ENCODE measurements at regions not wholly inside any gene's neighbourhood (a gene's known extent, or its start where the extent isn't known, plus 50 kb on each side); places are given as distances from the start of the nearest gene placed in this dataset.

DNA sequence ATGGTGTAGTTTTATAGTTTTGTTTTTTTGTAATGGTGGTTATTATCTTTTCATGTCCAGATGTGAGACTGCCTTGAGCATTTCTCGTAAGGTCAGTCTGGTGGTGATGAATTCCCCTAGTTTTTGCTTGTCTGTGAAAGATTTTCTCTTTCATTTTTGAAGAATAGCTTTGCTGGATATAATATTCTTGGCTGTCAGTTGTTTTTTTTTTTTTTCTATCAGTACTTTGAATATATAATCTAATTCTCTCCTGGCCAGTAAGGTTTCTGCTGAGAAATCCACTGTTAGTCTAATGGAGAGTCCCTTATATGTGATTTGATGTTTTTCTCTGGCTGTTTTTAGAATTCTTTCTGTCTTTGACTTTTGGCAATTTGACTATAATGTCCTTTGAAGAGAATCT, 106.9 kb downstream of the CARTPT start:
- H3K4me1 Mint-ChIP-seq, result no peaks in the 10 kb centered on the region

DNA sequence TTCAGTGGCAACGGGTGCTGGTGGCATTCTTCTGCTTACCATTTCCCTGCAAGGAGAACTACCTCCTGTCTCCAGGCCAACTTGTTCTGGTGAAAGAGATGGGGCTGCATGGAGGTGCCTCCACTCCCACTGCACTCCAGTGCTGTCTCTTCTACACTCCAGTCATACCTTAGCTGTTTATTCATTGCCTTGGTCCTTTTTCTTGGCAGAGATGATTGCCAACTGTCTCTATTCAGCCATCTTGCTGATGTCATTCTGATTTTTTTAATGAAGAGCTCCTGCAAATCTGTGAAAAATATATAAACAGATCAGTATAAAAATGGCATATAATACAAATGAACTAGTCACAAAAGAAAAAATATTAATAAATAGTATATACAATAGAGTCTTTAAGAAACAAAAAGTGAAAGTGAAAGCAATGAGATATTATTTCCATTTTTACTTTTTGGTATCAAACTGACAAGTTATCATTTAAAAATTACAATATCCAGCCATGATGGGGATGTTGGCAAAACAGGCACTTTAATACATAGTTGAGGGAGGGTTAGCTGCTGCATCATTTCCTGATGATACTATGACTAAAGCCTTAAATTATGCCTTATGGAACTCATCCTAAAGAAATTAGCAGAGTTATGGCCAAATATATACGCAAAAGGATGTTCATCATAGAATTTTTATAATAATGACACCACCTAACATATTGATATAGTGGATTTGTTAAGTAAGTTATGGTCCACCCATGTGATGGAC, 109.4 kb downstream of the CARTPT start:
- DNase-seq (no peak), ATAC-seq (no peak)
- no peak for TF ChIP-seq CTCF (IDR thresholded peaks at IDR 0.05)
- H3K9me3 ChIP-seq (ENCODE audit: control insufficient read depth, insufficient read depth, low read length), result peaks cover 11% of the 10 kb centered on the region
- Mint-ChIP-seq H3K4me3 (no peak overlapping the region), H3K4me1 (no peaks in the 10 kb centered on the region), H3K27me3 (ENCODE audit: low read depth in 2 of 2) (no peaks in the 10 kb centered on the region), H3K9me3 (peaks cover 6 to 10% of the 10 kb centered on the region in 2 donors), H3K27ac (no peak overlapping the region), H3K36me3 (peaks cover 12% of the 10 kb centered on the region)
- H3K27ac ChIP-seq (ENCODE audit: low read length), result no peak overlapping the region
- H3K36me3 ChIP-seq (ENCODE audit: control insufficient read depth, insufficient read depth, low read length), result no peaks in the 10 kb centered on the region
- 100% methylated on average over 1 of the region's 2 CpGs for WGBS (ENCODE audit: insufficient coverage)
- no peak overlapping the region for H3K4me3 ChIP-seq (ENCODE audit: low read length)
- no peaks in the 10 kb centered on the region for H3K4me1 ChIP-seq (ENCODE audit: control insufficient read depth, insufficient read depth, low read length)
- no peaks in the 10 kb centered on the region for H3K27me3 ChIP-seq (ENCODE audit: control insufficient read depth, insufficient read depth, low read length)
- intact Hi-C loops (cut with micrococcal nuclease), result no loop called here

More for the DNA sequence above, 106.9 kb downstream of the CARTPT start:
- Histone ChIP-seq H3K27me3 (ENCODE audit: control insufficient read depth, insufficient read depth, low read length) (no peaks in the 10 kb centered on the region), H3K4me3 (ENCODE audit: low read length) (no peak overlapping the region), H3K27ac (ENCODE audit: low read length) (no peak overlapping the region), H3K36me3 (ENCODE audit: control insufficient read depth, insufficient read depth, low read length) (no peaks in the 10 kb centered on the region), H3K9me3 (ENCODE audit: control insufficient read depth, insufficient read depth, low read length) (peaks cover 11% of the 10 kb centered on the region), H3K4me1 (ENCODE audit: control insufficient read depth, insufficient read depth, low read length) (no peaks in the 10 kb centered on the region)
- ATAC-seq (no peak), DNase-seq (no peak)
- H3K36me3 Mint-ChIP-seq, result peaks cover 19% of the 10 kb centered on the region
- H3K4me3 Mint-ChIP-seq, result no peak overlapping the region
- no peaks in the 10 kb centered on the region for H3K27me3 Mint-ChIP-seq (ENCODE audit: low read depth in 2 of 2)
- H3K27ac Mint-ChIP-seq, result no peak overlapping the region
- no peak for TF ChIP-seq CTCF (IDR thresholded peaks at IDR 0.05)
- 96% methylated on average over 1 of the region's 1 CpG for WGBS (ENCODE audit: insufficient coverage)
- intact Hi-C loops (cut with micrococcal nuclease), result no loop called here
- H3K9me3 Mint-ChIP-seq, result peaks cover 10 to 13% of the 10 kb centered on the region in 2 donors

DNA sequence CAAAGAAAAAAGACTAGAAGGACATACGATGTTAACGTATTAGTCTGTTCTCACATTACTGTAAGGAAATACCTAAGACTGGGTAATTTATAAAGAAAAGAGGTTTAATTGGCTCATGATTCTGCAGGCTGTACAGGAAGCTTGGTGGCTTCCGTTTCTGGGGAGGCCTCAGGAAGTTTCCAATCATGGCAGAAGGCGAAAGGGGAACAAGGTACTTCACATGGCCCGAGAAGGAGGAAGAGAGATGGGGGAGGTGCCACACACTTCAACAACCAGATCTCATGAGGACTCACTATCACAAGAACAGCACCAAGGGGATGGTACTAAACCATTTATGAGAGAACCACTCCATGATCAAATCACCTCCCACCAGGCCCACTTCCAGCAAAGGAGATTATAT, 110.1 kb downstream of the CARTPT start:
- Mint-ChIP-seq H3K27me3 (ENCODE audit: low read depth in 2 of 2) (no peaks in the 10 kb centered on the region), H3K36me3 (peaks cover 11% of the 10 kb centered on the region), H3K4me3 (no peak overlapping the region), H3K9me3 (peaks cover 6 to 10% of the 10 kb centered on the region in 2 donors), H3K4me1 (no peaks in the 10 kb centered on the region), H3K27ac (no peak overlapping the region)
- WGBS (ENCODE audit: insufficient coverage), result 51% methylated on average over 5 of the region's 5 CpGs
- Histone ChIP-seq H3K9me3 (ENCODE audit: control insufficient read depth, insufficient read depth, low read length) (peaks cover 11% of the 10 kb centered on the region), H3K4me3 (ENCODE audit: low read length) (no peak overlapping the region), H3K4me1 (ENCODE audit: control insufficient read depth, insufficient read depth, low read length) (no peaks in the 10 kb centered on the region), H3K27me3 (ENCODE audit: control insufficient read depth, insufficient read depth, low read length) (no peaks in the 10 kb centered on the region), H3K36me3 (ENCODE audit: control insufficient read depth, insufficient read depth, low read length) (no peaks in the 10 kb centered on the region), H3K27ac (ENCODE audit: low read length) (no peak overlapping the region)
- TF ChIP-seq CTCF (IDR thresholded peaks at IDR 0.05), result no peak
- ATAC-seq, result no peak
- intact Hi-C loops (cut with micrococcal nuclease), result no loop called here
- no peak for DNase-seq
